ENCODE measurements at regions not wholly inside any gene's neighbourhood (a gene's known extent, or its start where the extent isn't known, plus 50 kb on each side); places are given as distances from the start of the nearest gene placed in this dataset.

DNA sequence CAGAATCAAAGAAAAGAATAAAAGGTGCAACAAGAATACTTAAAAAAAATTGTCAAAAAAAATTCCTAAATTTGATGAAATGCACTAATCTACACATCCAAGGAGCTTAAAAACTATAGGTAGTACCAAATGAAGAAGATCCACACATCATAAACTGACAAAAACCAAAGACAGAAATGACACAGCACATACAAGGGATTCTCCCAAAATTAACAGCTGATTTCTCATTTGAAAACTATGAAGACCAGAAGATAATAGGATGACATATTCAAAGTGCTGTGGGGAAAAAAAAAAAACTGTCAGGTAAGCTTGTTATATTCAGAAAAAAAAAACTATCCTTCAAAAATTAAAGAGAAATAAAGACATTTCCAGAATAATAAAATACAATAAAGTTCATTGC lies 618.2 kb downstream of the TNS3 start:
- Histone ChIP-seq H3K9ac (no peak overlapping the region), H3K36me3 (peaks cover 4% of the 10 kb centered on the region), H3K4me2 (no peak overlapping the region), H3K27ac (no peak overlapping the region), H2AFZ (replicated peaks) (no peak overlapping the region), H3K4me1 (no peaks in the 10 kb centered on the region), H4K20me1 (ENCODE audit: low read depth) (no peaks in the 10 kb centered on the region), H3F3A (ENCODE audit: low read depth) (no peaks in the 10 kb centered on the region), H3K79me2 (ENCODE audit: low read depth) (no peaks in the 10 kb centered on the region), H3K9me3 (ENCODE audit: low read depth) (peaks cover 16% of the 10 kb centered on the region), H3K27me3 (no peaks in the 10 kb centered on the region), H3K4me3 (no peak overlapping the region)
- no peak for TF ChIP-seq EZH2phosphoT487 (IDR thresholded peaks at IDR 0.05)
- no peak for TF ChIP-seq EZH2 (IDR thresholded peaks at IDR 0.05)
- TF ChIP-seq, protein P1, sequence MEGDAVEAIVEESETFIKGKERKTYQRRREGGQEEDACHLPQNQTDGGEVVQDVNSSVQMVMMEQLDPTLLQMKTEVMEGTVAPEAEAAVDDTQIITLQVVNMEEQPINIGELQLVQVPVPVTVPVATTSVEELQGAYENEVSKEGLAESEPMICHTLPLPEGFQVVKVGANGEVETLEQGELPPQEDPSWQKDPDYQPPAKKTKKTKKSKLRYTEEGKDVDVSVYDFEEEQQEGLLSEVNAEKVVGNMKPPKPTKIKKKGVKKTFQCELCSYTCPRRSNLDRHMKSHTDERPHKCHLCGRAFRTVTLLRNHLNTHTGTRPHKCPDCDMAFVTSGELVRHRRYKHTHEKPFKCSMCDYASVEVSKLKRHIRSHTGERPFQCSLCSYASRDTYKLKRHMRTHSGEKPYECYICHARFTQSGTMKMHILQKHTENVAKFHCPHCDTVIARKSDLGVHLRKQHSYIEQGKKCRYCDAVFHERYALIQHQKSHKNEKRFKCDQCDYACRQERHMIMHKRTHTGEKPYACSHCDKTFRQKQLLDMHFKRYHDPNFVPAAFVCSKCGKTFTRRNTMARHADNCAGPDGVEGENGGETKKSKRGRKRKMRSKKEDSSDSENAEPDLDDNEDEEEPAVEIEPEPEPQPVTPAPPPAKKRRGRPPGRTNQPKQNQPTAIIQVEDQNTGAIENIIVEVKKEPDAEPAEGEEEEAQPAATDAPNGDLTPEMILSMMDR (IDR thresholded peaks at IDR 0.05), result no peak
- no peak overlapping the region for H3K27ac Mint-ChIP-seq
- no peaks in the 10 kb centered on the region for H3K36me3 Mint-ChIP-seq
- H3K4me3 Mint-ChIP-seq, result no peak overlapping the region
- H3K27me3 Mint-ChIP-seq (ENCODE audit: insufficient read depth, low read depth), result peaks cover 5% of the 10 kb centered on the region
- DNase-seq (ENCODE audit: low spot score), result no peak
- no peaks in the 10 kb centered on the region for H3K4me1 Mint-ChIP-seq
- H3K9me3 Mint-ChIP-seq, result peaks cover 42% of the 10 kb centered on the region

DNA sequence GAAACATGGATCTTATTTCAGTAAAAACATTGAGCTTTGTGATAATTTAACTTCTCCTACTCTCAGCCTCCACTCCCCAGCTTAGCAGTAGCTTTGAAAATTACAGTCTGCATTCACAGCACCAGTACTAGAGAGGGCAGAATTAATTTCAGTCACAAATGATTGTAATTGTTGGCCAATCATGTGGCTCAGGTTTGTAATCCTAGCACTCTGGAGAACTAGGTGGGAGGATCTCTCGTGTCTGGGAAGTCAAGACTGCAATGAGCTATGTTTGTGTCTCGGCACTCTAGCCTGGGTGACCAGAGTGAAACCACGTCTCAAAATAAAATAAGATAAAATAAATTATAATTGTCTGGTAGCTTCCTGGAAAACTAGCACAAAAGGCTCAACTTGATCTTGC lies 620.9 kb downstream of the TNS3 start:
- Mint-ChIP-seq H3K27me3 (ENCODE audit: insufficient read depth, low read depth) (peaks cover 7% of the 10 kb centered on the region), H3K27ac (no peak overlapping the region), H3K4me1 (no peaks in the 10 kb centered on the region), H3K9me3 (peaks cover 35% of the 10 kb centered on the region), H3K36me3 (no peaks in the 10 kb centered on the region), H3K4me3 (no peak overlapping the region)
- Histone ChIP-seq H2AFZ (replicated peaks) (no peak overlapping the region), H3K79me2 (ENCODE audit: low read depth) (no peaks in the 10 kb centered on the region), H3K9ac (no peak overlapping the region), H3K4me3 (no peak overlapping the region), H3K4me1 (no peaks in the 10 kb centered on the region), H3F3A (ENCODE audit: low read depth) (no peaks in the 10 kb centered on the region), H3K36me3 (peaks cover 4% of the 10 kb centered on the region), H3K27ac (no peak overlapping the region), H3K27me3 (no peaks in the 10 kb centered on the region), H4K20me1 (ENCODE audit: low read depth) (no peaks in the 10 kb centered on the region), H3K4me2 (no peak overlapping the region), H3K9me3 (ENCODE audit: low read depth) (peaks cover 10% of the 10 kb centered on the region)
- TF ChIP-seq, protein P1 (IDR thresholded peaks at IDR 0.05), result no peak
- TF ChIP-seq EZH2phosphoT487 (IDR thresholded peaks at IDR 0.05) (no peak), EZH2 (IDR thresholded peaks at IDR 0.05) (no peak)
- DNase-seq (ENCODE audit: low spot score), result no peak

DNA sequence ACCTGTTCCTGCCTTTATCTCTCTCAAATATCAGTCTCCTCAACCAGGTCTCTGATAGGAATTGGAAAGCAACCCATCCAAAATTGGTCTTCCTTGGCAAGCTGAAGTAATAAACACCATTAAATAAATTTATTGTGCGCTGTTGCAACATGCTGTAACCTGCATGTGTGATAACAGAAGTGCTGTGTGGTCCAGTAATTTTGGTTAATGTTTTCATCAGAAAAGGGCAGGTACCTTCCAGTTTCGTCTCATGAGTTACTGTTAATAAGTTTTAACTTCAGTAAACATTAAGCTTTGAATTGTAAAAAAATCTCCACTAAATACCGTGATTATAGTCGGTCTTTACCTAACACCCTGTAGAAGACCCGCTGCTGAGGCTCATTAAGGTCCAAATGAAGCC lies 624.7 kb downstream of the TNS3 start:
- Histone ChIP-seq H4K20me1 (ENCODE audit: low read depth) (no peaks in the 10 kb centered on the region), H3K9me3 (ENCODE audit: low read depth) (no peaks in the 10 kb centered on the region), H3K27ac (no peak overlapping the region), H3K79me2 (ENCODE audit: low read depth) (no peaks in the 10 kb centered on the region), H3F3A (ENCODE audit: low read depth) (no peaks in the 10 kb centered on the region), H3K4me1 (no peaks in the 10 kb centered on the region), H2AFZ (replicated peaks) (no peak overlapping the region), H3K36me3 (no peaks in the 10 kb centered on the region), H3K27me3 (no peaks in the 10 kb centered on the region), H3K4me2 (no peak overlapping the region), H3K4me3 (no peak overlapping the region), H3K9ac (no peak overlapping the region)
- H3K4me1 Mint-ChIP-seq, result peaks cover 4% of the 10 kb centered on the region
- peaks cover 10% of the 10 kb centered on the region for H3K9me3 Mint-ChIP-seq
- no peaks in the 10 kb centered on the region for H3K36me3 Mint-ChIP-seq
- no peak for TF ChIP-seq EZH2 (IDR thresholded peaks at IDR 0.05)
- no peak for TF ChIP-seq EZH2phosphoT487 (IDR thresholded peaks at IDR 0.05)
- H3K4me3 Mint-ChIP-seq, result no peak overlapping the region
- H3K27me3 Mint-ChIP-seq (ENCODE audit: insufficient read depth, low read depth), result peaks cover 6% of the 10 kb centered on the region
- H3K27ac Mint-ChIP-seq, result no peak overlapping the region
- DNase-seq (ENCODE audit: low spot score), result no peak

GRCh38 chr7:46955531-46955930 lies 626.4 kb downstream of the TNS3 start:
- no peaks in the 10 kb centered on the region for H3K36me3 Mint-ChIP-seq
- H3K36me3 ChIP-seq, result no peaks in the 10 kb centered on the region
- no peak overlapping the region for H3K27ac ChIP-seq
- DNase-seq (ENCODE audit: low spot score), result no peak
- TF ChIP-seq EZH2phosphoT487 (IDR thresholded peaks at IDR 0.05) (no peak), EZH2 (IDR thresholded peaks at IDR 0.05) (no peak)
- TF ChIP-seq, protein P1 (IDR thresholded peaks at IDR 0.05), result no peak
- H4K20me1 ChIP-seq (ENCODE audit: low read depth), result no peaks in the 10 kb centered on the region
- H2AFZ ChIP-seq (replicated peaks), result no peak overlapping the region
- peaks cover 6% of the 10 kb centered on the region for H3K27me3 Mint-ChIP-seq (ENCODE audit: insufficient read depth, low read depth)
- H3K9ac ChIP-seq, result no peak overlapping the region
- H3K4me1 Mint-ChIP-seq, result peaks cover 4% of the 10 kb centered on the region
- no peaks in the 10 kb centered on the region for H3K9me3 ChIP-seq (ENCODE audit: low read depth)
- peaks cover 7% of the 10 kb centered on the region for H3K9me3 Mint-ChIP-seq
- no peaks in the 10 kb centered on the region for H3F3A ChIP-seq (ENCODE audit: low read depth)
- no peaks in the 10 kb centered on the region for H3K27me3 ChIP-seq
- H3K4me2 ChIP-seq, result no peak overlapping the region
- no peaks in the 10 kb centered on the region for H3K79me2 ChIP-seq (ENCODE audit: low read depth)
- H3K4me1 ChIP-seq, result no peaks in the 10 kb centered on the region
- H3K4me3 Mint-ChIP-seq, result no peak overlapping the region
- no peak overlapping the region for H3K27ac Mint-ChIP-seq
- H3K4me3 ChIP-seq, result no peak overlapping the region
